ENCODE measurements at regions not wholly inside any gene's neighbourhood (a gene's known extent, or its start where the extent isn't known, plus 50 kb on each side); places are given as distances from the start of the nearest gene placed in this dataset.

DNA sequence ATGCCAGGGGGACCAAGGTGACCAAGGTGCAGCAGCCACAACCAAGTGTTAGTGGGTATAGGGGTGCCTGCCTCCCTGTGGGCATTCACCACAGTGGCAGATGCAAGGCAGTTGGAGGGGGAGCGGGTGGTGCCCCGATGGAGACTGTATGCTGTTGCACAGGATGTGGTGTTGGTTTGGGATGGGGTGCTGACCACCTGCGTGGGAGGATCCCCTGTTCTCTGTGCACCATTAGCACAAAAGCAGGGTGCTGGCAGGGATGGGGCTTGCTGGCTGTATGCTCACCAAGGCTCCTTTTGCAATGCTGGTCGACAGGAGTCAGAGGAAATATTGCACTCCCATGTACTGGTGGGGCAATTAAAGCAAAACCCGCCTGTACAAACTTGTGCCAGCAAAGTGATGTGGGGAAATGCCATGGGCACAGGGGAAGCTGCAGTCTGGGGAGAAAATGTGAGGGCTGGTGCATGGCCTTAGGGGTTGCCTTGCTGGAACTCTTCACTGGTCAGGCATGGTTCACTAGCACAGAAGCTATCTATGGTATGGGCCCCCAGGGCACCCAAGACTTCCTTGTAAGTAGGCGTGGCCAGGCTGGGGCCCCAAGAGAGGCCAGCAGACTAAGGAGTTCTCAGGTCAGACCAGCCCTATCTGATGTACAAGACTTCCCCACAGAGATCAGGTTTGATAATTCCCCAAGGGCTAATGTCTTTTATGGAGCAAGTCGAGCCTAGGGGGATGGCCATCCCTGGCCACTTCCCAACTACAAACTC, 51.9 kb upstream of the GNAT3 start:
- Histone ChIP-seq H3K27ac (ENCODE audit: low read depth, low read length) (no peak overlapping the region), H3K9me3 (ENCODE audit: control insufficient read depth in 5 of 5, low read length in 5 of 5) (peaks cover 0 to 6% (median 2%) of the 10 kb centered on the region in 5 donors), H3K27me3 (ENCODE audit: control insufficient read depth in 5 of 5, insufficient read depth in 4 of 5, low read length in 5 of 5) (no peaks in the 10 kb centered on the region), H3K36me3 (ENCODE audit: control insufficient read depth in 5 of 5, insufficient read depth in 5 of 5, low read length in 5 of 5) (no peaks in the 10 kb centered on the region), H3K4me1 (ENCODE audit: control insufficient read depth in 5 of 5, insufficient read depth in 5 of 5, low read length in 5 of 5) (peaks cover 0 to 15% (median 11%) of the 10 kb centered on the region in 5 donors), H3K9ac (ENCODE audit: low read length in 5 of 5) (no peak overlapping the region), H3K4me3 (ENCODE audit: low read depth in 1 of 5, low read length in 5 of 5) (no peak overlapping the region)

- Histone ChIP-seq H3K9me3 (ENCODE audit: control insufficient read depth in 5 of 5, low read length in 5 of 5) (peaks cover 0 to 6% (median 2%) of the 10 kb centered on the region in 5 donors), H3K4me1 (ENCODE audit: control insufficient read depth in 5 of 5, insufficient read depth in 5 of 5, low read length in 5 of 5) (peaks cover 0 to 15% (median 11%) of the 10 kb centered on the region in 5 donors), H3K27me3 (ENCODE audit: control insufficient read depth in 5 of 5, insufficient read depth in 4 of 5, low read length in 5 of 5) (no peaks in the 10 kb centered on the region), H3K27ac (ENCODE audit: low read depth, low read length) (no peak overlapping the region), H3K9ac (ENCODE audit: low read length in 5 of 5) (no peak overlapping the region), H3K4me3 (ENCODE audit: low read depth in 1 of 5, low read length in 5 of 5) (no peak overlapping the region), H3K36me3 (ENCODE audit: control insufficient read depth in 5 of 5, insufficient read depth in 5 of 5, low read length in 5 of 5) (no peaks in the 10 kb centered on the region)
Measured at GRCh38 chr7:80565554-80565953, 53.7 kb upstream of the GNAT3 start.

DNA sequence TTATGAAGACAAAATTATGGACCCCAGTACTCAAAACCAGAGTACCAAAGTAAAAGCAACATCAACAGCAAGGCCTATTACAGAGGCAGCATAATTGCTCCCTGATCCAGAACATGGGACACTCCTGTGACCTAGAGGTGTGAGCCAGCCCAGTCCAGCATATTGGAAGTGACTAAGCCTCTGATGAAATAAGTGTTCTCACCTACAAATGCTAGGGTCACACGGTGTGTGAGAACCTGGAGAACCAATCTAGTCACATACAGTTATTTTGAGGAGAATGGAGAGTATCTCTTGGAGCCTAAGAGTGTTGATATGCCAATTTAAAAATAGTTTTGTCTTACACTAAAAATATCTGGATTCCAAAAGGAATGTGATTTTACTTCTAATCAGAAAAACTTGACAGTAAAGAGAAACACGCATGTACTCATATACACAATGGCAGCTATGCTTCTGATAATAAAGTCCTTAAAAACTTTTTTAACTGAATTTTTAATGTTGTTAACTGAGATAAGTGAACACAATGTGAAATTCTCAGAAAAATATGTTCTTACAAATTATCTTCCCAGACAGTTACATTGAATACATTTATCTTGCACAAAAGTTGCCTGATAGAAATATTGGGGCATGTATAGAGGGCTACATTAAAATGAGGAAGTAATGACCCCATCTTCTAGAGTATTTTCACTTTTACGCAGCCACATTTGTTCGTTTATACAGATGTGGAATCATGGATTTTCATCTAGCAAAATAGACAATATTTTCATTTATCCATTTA, 56.8 kb upstream of the CD36 start:
- Histone ChIP-seq H3K27ac (ENCODE audit: low read depth, low read length) (no peak overlapping the region), H3K9me3 (ENCODE audit: control insufficient read depth in 5 of 5, low read length in 5 of 5) (no peaks in the 10 kb centered on the region), H3K9ac (ENCODE audit: low read length in 5 of 5) (no peak overlapping the region), H3K36me3 (ENCODE audit: control insufficient read depth in 5 of 5, insufficient read depth in 5 of 5, low read length in 5 of 5) (no peaks in the 10 kb centered on the region), H3K27me3 (ENCODE audit: control insufficient read depth in 5 of 5, insufficient read depth in 4 of 5, low read length in 5 of 5) (no peaks in the 10 kb centered on the region), H3K4me1 (ENCODE audit: control insufficient read depth in 5 of 5, insufficient read depth in 5 of 5, low read length in 5 of 5) (peaks cover 1 to 20% (median 12%) of the 10 kb centered on the region in 5 donors), H3K4me3 (ENCODE audit: low read depth in 1 of 5, low read length in 5 of 5) (no peak overlapping the region)

DNA sequence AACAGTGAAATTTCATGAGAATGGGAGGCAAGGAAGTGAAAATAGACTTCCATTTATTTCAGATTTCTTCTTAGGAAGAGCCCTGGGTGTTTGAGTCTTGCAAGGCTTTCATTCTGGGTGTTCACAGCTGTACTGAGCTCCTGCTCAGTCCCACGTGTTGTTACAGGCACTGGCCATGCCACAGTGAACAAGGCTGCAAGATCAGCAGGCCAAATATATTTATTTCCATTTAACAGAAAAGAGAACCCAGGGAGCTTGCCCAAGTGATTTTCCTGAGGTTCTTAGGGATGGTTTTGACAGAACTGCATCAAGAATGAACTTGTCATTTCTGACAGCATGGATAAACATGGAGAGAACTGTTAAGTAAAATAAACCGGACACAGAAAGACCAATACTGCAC, 54.5 kb upstream of the CD36 start:
- peak overlapping the region; percentile 63 for H3K27ac ChIP-seq (ENCODE audit: low read depth, low read length)
- no peaks in the 10 kb centered on the region for H3K9me3 ChIP-seq (ENCODE audit: control insufficient read depth in 5 of 5, low read length in 5 of 5)
- no peaks in the 10 kb centered on the region for H3K36me3 ChIP-seq (ENCODE audit: control insufficient read depth in 5 of 5, insufficient read depth in 5 of 5, low read length in 5 of 5)
- no peaks in the 10 kb centered on the region for H3K27me3 ChIP-seq (ENCODE audit: control insufficient read depth in 5 of 5, insufficient read depth in 4 of 5, low read length in 5 of 5)
- H3K4me3 ChIP-seq (ENCODE audit: low read depth in 1 of 5, low read length in 5 of 5): peak overlapping the region in 1 of 5 donors; percentile 4
- peak overlapping the region in 1 of 5 donors; percentile 19 for H3K9ac ChIP-seq (ENCODE audit: low read length in 5 of 5)
- peaks cover 1 to 28% (median 16%) of the 10 kb centered on the region in 5 donors for H3K4me1 ChIP-seq (ENCODE audit: control insufficient read depth in 5 of 5, insufficient read depth in 5 of 5, low read length in 5 of 5)

GRCh38 chr7:80584778-80585177, 53.7 kb upstream of the CD36 start:
- Histone ChIP-seq H3K4me1 (ENCODE audit: control insufficient read depth in 5 of 5, insufficient read depth in 5 of 5, low read length in 5 of 5) (peaks cover 1 to 30% (median 20%) of the 10 kb centered on the region in 5 donors), H3K36me3 (ENCODE audit: control insufficient read depth in 5 of 5, insufficient read depth in 5 of 5, low read length in 5 of 5) (no peaks in the 10 kb centered on the region), H3K27ac (ENCODE audit: low read depth, low read length) (peak overlapping the region; percentile 63), H3K9me3 (ENCODE audit: control insufficient read depth in 5 of 5, low read length in 5 of 5) (no peaks in the 10 kb centered on the region), H3K9ac (ENCODE audit: low read length in 5 of 5) (no peak overlapping the region), H3K27me3 (ENCODE audit: control insufficient read depth in 5 of 5, insufficient read depth in 4 of 5, low read length in 5 of 5) (no peaks in the 10 kb centered on the region), H3K4me3 (ENCODE audit: low read depth in 1 of 5, low read length in 5 of 5) (peak overlapping the region in 2 of 5 donors; percentile 21 to 22)

- peaks cover 0 to 30% (median 23%) of the 10 kb centered on the region in 5 donors for H3K4me1 ChIP-seq (ENCODE audit: control insufficient read depth in 5 of 5, insufficient read depth in 5 of 5, low read length in 5 of 5)
- H3K4me3 ChIP-seq (ENCODE audit: low read depth in 1 of 5, low read length in 5 of 5): no peak overlapping the region
- H3K27me3 ChIP-seq (ENCODE audit: control insufficient read depth in 5 of 5, insufficient read depth in 4 of 5, low read length in 5 of 5): no peaks in the 10 kb centered on the region
- H3K27ac ChIP-seq (ENCODE audit: low read depth, low read length): peak overlapping the region; percentile 19
- H3K9ac ChIP-seq (ENCODE audit: low read length in 5 of 5): no peak overlapping the region
- H3K9me3 ChIP-seq (ENCODE audit: control insufficient read depth in 5 of 5, low read length in 5 of 5): no peaks in the 10 kb centered on the region
- no peaks in the 10 kb centered on the region for H3K36me3 ChIP-seq (ENCODE audit: control insufficient read depth in 5 of 5, insufficient read depth in 5 of 5, low read length in 5 of 5)
Measured at GRCh38 chr7:80587538-80587937, 50.9 kb upstream of the CD36 start.

- H3K4me3 ChIP-seq (ENCODE audit: low read depth in 1 of 5, low read length in 5 of 5): no peak overlapping the region
- H3K27me3 ChIP-seq (ENCODE audit: control insufficient read depth in 5 of 5, insufficient read depth in 4 of 5, low read length in 5 of 5): no peaks in the 10 kb centered on the region
- H3K36me3 ChIP-seq (ENCODE audit: control insufficient read depth in 5 of 5, insufficient read depth in 5 of 5, low read length in 5 of 5): no peaks in the 10 kb centered on the region
- H3K27ac ChIP-seq (ENCODE audit: low read depth, low read length): peak overlapping the region; percentile 45
- H3K9me3 ChIP-seq (ENCODE audit: control insufficient read depth in 5 of 5, low read length in 5 of 5): no peaks in the 10 kb centered on the region
- peaks cover 0 to 29% (median 23%) of the 10 kb centered on the region in 5 donors for H3K4me1 ChIP-seq (ENCODE audit: control insufficient read depth in 5 of 5, insufficient read depth in 5 of 5, low read length in 5 of 5)
- no peak overlapping the region for H3K9ac ChIP-seq (ENCODE audit: low read length in 5 of 5)
Measured at GRCh38 chr7:80588591-80588990, 49.9 kb upstream of the CD36 start.

Measured in subcutaneous abdominal adipose tissue (tissue), 5 donors.